ENCODE measurements at regions not wholly inside any gene's neighbourhood (a gene's known extent, or its start where the extent isn't known, plus 50 kb on each side); places are given as distances from the start of the nearest gene placed in this dataset.

- Histone ChIP-seq H3K27me3 (ENCODE audit: insufficient read depth, low read depth) (no peaks in the 10 kb centered on the region), H2AFZ (ENCODE audit: low read depth) (no peak overlapping the region), H3K27ac (no peak overlapping the region), H4K20me1 (ENCODE audit: insufficient read depth) (no peaks in the 10 kb centered on the region), H3K79me2 (ENCODE audit: insufficient read depth, low read depth) (no peaks in the 10 kb centered on the region), H3K36me3 (ENCODE audit: insufficient read depth) (no peaks in the 10 kb centered on the region), H3K4me2 (no peak overlapping the region), H3K4me1 (ENCODE audit: low read depth, poor library complexity, severe bottlenecking) (no peaks in the 10 kb centered on the region), H3K4me3 (IDR thresholded peaks at IDR 0.05; ENCODE audit: insufficient read depth, low read depth, low read length) (no peak overlapping the region), H3K9ac (no peak overlapping the region)
- no peak for TF ChIP-seq CTCF (conservative IDR thresholded peaks at IDR 0.05; ENCODE audit: low read depth, low read length)
These were observed 911.6 kb upstream of the SEMA6A start for GRCh38 chr5:117486261-117486660.

GRCh38 chr5:117475919-117476318 is 901.3 kb upstream of the SEMA6A start:
- H3K9ac ChIP-seq: no peak overlapping the region
- H3K79me2 ChIP-seq (ENCODE audit: insufficient read depth, low read depth): no peaks in the 10 kb centered on the region
- H3K27me3 ChIP-seq (ENCODE audit: insufficient read depth, low read depth): no peaks in the 10 kb centered on the region
- no peak overlapping the region for H3K4me2 ChIP-seq
- no peak for TF ChIP-seq CTCF (conservative IDR thresholded peaks at IDR 0.05; ENCODE audit: low read depth, low read length)
- H3K4me3 ChIP-seq (IDR thresholded peaks at IDR 0.05; ENCODE audit: insufficient read depth, low read depth, low read length): no peak overlapping the region
- H2AFZ ChIP-seq (ENCODE audit: low read depth): no peak overlapping the region
- peaks cover 6% of the 10 kb centered on the region for H3K4me1 ChIP-seq (ENCODE audit: low read depth, poor library complexity, severe bottlenecking)
- no peaks in the 10 kb centered on the region for H3K36me3 ChIP-seq (ENCODE audit: insufficient read depth)
- no peak overlapping the region for H3K27ac ChIP-seq
- no peaks in the 10 kb centered on the region for H4K20me1 ChIP-seq (ENCODE audit: insufficient read depth)

GRCh38 chr5:117473165-117473564 is 898.5 kb upstream of the SEMA6A start:
- no peak for TF ChIP-seq CTCF (conservative IDR thresholded peaks at IDR 0.05; ENCODE audit: low read depth, low read length)
- no peak overlapping the region for H3K9ac ChIP-seq
- peaks cover 6% of the 10 kb centered on the region for H3K4me1 ChIP-seq (ENCODE audit: low read depth, poor library complexity, severe bottlenecking)
- no peaks in the 10 kb centered on the region for H3K36me3 ChIP-seq (ENCODE audit: insufficient read depth)
- H4K20me1 ChIP-seq (ENCODE audit: insufficient read depth): no peaks in the 10 kb centered on the region
- H3K27ac ChIP-seq: no peak overlapping the region
- no peaks in the 10 kb centered on the region for H3K79me2 ChIP-seq (ENCODE audit: insufficient read depth, low read depth)
- H2AFZ ChIP-seq (ENCODE audit: low read depth): no peak overlapping the region
- H3K4me2 ChIP-seq: no peak overlapping the region
- no peak overlapping the region for H3K4me3 ChIP-seq (IDR thresholded peaks at IDR 0.05; ENCODE audit: insufficient read depth, low read depth, low read length)
- H3K27me3 ChIP-seq (ENCODE audit: insufficient read depth, low read depth): no peaks in the 10 kb centered on the region

- no peak overlapping the region for H3K9ac ChIP-seq
- no peak overlapping the region for H3K27ac ChIP-seq
- H3K27me3 ChIP-seq (ENCODE audit: insufficient read depth, low read depth): no peaks in the 10 kb centered on the region
- TF ChIP-seq CTCF (conservative IDR thresholded peaks at IDR 0.05; ENCODE audit: low read depth, low read length): no peak
- no peak overlapping the region for H3K4me2 ChIP-seq
- H3K4me3 ChIP-seq (IDR thresholded peaks at IDR 0.05; ENCODE audit: insufficient read depth, low read depth, low read length): no peak overlapping the region
- no peaks in the 10 kb centered on the region for H4K20me1 ChIP-seq (ENCODE audit: insufficient read depth)
- peaks cover 20% of the 10 kb centered on the region for H3K4me1 ChIP-seq (ENCODE audit: low read depth, poor library complexity, severe bottlenecking)
- no peaks in the 10 kb centered on the region for H3K36me3 ChIP-seq (ENCODE audit: insufficient read depth)
- no peaks in the 10 kb centered on the region for H3K79me2 ChIP-seq (ENCODE audit: insufficient read depth, low read depth)
- no peak overlapping the region for H2AFZ ChIP-seq (ENCODE audit: low read depth)
These were observed 889.4 kb upstream of the SEMA6A start for GRCh38 chr5:117463881-117464570.

All from KMS-11 (cell line).